NCI-H1417 treated with DMSO at 0.1 percent for 48 hours (cell line): ENCODE measurements at regions not wholly inside any gene's neighbourhood (a gene's known extent, or its start where the extent isn't known, plus 50 kb on each side); places are given as distances from the start of the nearest gene placed in this dataset.
"Not testable (repeated sequence)": the region's sequence is repeated elsewhere in the genome, so short reads cannot be mapped to it uniquely, and the experiment has no call there.

Source experiments
- DNase-seq: peaks from one replicate; lab custom pipeline; 2025; lab: John Stamatoyannopoulos, UW

DNA sequence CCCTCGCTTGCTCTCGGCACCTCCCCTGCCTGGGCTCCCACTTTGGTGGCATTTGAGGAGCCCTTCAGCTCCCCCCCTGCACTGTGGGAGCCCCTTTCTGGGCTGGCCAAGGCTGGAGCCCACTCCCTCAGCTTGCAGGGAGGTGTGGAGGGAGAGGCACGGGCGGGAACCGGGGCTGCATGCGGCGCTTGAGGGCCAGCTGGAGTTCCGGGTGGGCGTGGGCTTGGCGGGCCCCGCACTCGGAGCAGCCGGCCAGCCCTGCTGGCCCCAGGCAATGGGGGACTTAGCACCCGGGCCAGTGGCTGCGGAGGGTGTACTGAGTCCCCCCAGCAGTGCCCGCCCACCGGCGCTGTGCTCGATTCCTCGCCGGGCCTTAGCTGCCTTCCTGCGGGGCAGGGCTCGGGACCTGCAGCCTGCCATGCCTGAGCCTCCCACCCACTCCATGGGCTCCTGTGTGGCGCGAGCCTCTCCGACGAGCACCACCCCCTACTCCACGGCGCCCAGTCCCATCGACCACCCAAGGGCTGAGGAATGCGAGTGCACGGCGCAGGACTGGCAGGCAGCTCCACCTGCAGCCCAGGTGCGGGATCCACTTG, 730.0 kb upstream of the SEMA6A start:
- not testable (repeated sequence) for DNase-seq

DNA sequence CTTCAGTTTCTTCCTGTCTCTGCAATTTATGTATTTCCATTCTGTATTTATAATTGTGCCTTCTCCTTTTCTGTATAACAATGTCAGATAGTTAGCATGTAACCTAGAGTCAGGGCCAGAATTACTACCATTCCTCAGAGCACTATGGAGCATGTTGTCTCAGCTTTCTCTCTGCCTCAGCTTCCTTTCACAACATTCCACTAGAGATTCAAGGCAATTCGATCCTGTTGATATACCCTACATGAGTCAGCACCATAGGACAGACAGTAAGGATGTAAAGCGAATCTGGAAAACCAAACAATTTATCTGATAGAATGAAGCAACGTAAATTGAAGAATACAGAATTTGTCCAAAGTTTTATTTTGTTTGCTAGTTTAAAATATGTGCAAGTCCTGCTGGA, 728.3 kb upstream of the SEMA6A start:
- no peak for DNase-seq

- DNase-seq: no peak
Measured at GRCh38 chr5:117302473-117302872, 727.9 kb upstream of the SEMA6A start.

DNA sequence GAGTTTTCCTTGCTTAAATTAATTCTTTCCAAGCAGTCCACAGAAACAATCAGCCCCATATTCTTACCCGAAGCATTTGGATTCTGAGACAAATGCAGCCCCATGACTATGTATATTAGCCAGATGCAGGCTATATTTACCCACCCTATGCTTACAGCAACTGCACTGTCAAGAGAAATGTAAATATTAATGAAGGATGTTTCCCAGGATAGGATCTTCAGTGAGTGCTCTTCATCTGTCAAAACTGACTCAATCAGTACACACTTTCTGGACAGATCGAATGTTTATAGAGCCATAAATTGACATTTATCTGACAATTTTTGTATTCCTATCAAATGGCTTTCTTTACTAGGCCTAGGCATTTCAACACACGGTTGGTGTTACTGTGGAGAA, 725.3 kb upstream of the SEMA6A start:
- DNase-seq: no peak

- no peak for DNase-seq
Measured at GRCh38 chr5:117299224-117299935, 724.8 kb upstream of the SEMA6A start.

DNA sequence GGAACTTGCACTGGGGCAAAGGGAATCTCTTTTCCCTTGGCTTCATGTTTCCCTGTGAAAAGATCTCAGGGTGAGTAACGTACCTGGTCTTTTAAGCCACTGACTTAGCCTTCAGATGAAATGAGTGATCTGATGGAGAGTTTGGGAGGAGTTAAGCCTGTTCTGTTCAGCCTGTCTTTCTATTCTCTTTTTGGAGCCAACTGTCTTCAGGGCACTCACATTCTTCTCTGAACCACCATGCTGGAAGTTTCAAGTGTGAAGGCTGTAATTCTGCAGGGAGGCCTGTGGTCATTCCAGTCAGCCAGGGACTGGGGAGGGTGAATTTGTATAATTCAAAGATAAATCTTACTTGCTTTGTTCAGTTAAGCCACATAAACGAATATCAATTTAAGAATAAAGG, 722.2 kb upstream of the SEMA6A start:
- no peak for DNase-seq

DNA sequence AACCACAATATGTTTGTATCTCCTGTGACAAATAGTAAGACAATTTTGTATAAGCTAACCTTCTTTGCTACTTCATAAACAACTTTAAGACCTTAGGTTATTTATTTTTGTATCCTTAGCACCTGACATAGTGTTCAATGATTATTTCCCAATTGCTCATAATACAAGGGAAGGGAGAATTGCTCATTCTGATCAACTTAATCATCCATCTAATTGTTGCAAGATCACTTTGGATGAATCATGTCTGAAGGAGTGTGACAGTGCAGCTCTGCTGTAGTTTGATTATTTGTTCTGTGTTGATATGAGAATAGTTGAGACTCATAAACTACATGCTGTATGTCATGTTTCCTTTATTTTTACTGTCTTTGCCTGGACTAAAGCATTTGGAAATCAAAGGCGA, 721.3 kb upstream of the SEMA6A start:
- no peak for DNase-seq

GRCh38 chr5:117286813-117287212, 712.2 kb upstream of the SEMA6A start:
- DNase-seq: no peak

GRCh38 chr5:117271656-117272055, 697.0 kb upstream of the SEMA6A start:
- DNase-seq: no peak

DNA sequence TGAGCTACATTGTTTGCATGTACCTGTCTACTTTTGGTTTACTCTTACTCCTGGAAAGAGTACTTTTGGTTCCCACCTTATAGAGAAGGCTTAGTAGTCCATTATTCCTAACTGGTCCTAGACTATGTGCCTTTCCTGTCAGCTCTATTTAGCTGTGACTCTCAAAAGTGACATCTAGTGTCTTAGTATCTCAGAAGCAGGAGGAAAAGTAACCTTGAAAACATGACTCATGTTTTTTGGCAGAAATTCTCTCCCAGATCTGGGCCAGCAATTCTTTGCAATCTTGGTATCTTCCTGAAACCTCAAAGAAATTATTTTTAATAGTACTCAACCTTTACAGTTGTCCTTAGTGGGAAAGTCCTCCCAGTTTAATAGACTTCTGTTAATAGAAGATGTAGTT, 691.7 kb upstream of the SEMA6A start:
- DNase-seq: no peak

DNA sequence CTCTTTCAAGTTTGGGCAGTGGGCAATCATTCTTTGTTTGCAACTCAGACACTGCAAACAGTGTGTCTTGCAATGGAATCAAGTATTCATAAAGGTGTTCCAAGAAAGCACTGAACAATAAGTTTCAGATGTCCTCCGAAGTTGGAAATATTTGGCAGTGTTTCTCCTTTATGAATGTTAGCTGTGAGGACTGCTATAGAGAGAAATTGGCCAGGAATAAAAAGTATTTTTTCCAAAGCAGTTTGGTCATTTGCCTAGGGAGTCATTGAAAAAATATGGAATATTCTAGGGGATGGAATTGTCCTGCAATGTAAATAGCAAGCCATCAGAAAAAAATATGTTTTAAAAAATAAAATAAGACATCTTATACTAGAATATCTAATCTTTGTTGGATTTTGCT, 688.6 kb upstream of the SEMA6A start:
- no peak for DNase-seq

DNA sequence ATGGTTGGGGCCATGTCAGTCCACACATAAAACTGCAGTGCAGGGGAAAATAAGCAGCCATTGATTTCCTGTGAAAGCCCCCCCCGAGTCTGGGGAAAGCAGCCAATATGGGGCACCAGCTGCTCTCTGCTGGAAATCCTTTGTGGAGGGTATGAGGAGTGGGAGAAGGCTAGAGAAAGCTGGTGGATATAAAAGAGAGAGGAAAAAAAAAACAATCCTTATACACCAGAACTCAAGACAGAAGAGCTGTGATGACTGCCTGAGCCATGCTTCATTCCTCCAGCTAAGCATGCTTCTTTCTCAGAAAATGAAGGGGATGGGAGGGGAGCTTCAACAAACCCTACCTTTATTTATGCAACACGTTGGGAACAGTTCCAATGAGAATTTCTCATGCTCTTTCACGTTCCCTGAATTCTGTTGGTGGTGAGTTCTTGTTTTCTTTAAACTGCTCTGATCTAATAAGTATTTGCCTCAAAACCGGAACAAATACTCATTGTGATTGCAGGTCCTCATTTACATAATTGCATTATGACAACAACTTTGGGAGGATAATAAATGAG, 688.0 kb upstream of the SEMA6A start:
- no peak for DNase-seq

DNA sequence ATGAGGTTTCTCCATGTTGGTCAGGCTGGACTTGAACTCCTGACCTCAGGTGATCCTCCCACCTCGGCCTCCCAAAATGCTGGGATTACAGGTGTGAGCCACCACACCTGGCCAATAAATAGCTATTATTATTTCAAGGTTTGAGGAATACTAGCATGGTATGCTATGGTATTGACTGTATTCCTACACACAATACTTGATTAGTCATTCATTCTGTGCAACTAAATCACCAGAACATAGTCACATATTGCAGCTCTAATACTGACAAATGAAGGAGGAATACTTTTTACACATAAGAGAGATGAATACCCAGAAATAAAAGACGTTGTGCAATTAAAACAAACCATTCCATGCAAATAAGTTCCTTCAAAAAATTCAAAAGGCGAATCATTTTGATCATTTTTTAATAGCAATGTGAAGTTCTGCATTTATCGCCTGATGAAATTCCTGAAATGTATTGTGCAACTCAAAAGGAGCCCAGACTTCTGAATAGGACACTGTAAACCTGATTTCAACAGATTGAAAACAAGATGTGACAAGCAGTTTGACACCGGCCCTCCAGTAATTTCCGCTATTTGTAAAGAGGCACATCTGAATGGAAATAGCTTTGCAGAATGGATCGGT, 687.4 kb upstream of the SEMA6A start:
- DNase-seq: no peak

DNA sequence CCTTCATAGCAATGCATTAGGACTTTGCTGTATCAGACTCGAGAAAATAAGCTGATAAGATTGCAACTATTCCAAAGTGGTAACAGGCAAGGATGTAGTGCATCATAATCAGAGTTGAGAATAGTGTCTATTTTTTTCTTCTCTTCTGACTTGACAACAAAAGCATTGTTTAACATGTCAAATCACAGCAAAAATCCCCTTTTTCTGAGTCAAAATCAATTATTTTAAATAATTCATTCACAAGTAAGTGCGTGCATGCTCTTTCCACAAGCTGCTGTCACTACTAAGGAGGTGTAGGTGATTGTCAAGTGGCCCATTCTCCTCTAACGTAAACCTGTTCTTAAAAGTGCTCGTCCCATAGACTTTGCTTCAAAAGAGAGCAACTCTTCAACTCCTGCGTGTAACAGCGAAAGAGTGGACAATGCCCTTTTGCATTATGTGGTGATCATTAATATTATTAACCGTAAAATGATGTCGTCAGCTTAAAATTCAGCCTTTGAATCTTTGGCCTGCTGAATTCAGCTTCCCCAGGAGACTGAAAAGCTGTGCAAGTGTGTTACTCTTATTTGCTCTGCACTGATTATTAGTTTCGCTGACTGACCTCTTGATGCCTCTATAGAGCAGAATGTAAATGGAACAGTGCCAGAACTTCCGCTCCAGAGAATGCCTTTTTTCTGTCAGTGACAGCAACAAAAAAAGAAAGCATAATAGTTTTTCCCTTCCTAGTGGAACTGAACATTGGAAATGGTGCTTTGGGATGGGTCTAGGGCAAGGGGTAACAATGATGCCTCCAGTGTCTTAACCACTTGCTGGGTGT, 680.8 kb upstream of the SEMA6A start:
- no peak for DNase-seq

GRCh38 chr5:117252566-117252965, 677.9 kb upstream of the SEMA6A start:
- no peak for DNase-seq

DNA sequence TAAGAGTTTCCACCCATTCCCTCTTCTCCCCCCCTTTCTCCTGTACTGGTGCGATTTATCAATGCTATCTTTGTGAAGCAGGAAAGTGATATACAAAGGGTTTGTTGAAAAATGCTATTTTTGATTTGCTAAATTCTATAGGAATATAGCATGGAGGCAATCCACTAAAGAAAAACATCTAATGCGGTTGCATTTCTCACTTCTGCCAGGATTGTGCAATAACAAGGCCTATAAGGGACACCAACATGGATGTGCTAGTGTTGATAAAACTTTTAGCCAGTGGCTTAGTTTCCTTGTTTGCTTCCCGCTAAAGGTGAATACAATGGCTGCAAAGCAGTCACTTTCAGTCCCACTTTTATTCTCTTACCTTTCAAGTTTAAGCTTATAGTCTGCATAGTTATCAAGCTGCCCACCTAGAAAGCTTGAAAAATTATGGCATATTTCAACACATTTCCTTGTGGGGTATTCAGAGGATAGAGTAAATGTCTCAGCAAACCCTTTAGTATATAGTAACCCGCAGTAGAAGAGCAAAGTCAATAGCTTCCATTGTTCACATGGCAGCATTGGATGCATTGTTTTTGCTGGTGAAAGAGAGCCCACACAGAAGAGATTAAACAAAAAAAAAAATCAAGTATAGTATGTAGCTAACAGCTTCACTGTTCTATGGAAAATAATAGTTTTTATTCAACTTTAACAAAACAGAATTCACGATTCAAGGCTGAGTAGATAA, 674.6 kb upstream of the SEMA6A start:
- no peak for DNase-seq

DNA sequence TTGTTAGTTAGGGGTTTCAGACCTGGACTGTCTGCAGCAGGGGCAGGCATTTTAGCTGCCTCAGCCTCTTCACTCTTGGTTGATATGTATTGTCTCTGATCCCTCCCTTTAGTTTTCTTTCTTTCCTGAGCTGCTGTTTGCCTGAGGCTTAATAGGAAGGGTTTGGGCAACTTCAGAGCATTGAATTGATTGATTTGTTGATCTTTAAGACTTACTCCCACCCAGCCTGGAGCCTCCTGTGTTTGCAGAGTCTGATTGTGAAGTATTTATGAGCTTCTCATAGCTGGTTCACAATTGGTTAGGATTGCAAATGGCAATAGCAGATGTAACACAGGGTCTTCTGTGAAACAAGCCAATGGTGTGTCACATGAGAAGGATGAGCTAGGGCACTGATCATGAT, 671.8 kb upstream of the SEMA6A start:
- no peak for DNase-seq

DNA sequence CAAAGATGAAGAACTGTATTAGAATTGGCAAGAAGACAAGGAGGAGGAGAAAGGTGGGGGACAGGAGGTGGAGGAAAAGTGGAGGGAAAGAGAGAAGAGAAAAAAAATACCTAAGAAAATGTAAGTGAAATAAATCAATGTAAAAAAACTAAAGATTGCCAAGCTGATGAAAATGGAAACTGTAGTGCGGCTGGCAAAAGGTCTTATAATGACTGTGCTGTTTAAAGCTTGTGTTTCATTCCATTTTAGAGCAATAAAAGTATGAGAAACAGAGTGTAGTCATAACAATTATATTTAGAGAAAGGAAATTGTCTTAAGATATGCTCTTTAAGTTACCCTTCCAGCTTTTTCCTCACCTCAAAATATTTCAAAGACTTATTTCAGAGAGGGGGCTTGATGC, 670.5 kb upstream of the SEMA6A start:
- DNase-seq: no peak

DNA sequence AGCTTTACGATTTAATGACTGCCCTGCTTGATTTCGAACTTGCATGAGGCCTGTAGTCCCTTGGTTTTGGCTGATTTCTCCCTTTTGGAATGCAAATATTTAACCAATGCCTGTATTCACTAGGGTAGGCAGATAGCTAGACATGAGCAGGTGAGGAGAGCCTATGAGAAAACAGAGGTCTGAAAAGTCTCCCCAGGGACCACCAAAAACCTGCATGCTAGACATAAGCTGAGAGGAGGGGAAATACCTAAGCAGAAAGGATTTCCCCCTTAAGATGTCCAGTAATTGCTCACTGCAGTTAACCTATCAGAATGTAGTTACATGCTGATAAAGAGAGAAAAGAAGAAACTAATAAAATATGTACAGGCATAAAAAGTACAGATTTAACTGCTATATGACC, 667.4 kb upstream of the SEMA6A start:
- DNase-seq: no peak

- DNase-seq: no peak
Measured at GRCh38 chr5:117236941-117237340, 662.3 kb upstream of the SEMA6A start.

DNA sequence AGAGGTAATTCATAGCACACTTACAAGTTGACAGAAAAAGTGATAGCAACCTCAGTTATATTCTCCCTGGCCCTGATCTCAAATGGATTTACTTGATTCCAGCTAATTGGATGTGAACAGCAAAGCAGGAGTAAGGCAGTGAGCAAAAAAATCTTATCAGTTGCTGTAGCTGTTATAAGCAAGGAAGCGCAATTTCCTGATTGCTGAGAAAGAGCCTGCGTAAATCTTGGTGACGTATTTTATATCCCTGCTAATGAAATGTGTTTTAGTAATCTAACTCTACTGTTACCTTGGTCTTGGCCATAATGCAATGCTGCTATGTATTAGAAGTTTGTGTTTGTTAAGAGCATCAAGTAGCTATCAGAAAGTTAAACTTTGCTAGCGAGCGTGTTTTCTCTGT, 661.2 kb upstream of the SEMA6A start:
- DNase-seq: no peak

GRCh38 chr5:117230375-117230774, 655.8 kb upstream of the SEMA6A start:
- DNase-seq: no peak
